Kidney (tissue), 13 donors: ENCODE measurements at regions not wholly inside any gene's neighbourhood (a gene's known extent, or its start where the extent isn't known, plus 50 kb on each side); places are given as distances from the start of the nearest gene placed in this dataset.
"Not testable (repeated sequence)": the region's sequence is repeated elsewhere in the genome, so short reads cannot be mapped to it uniquely, and the experiment has no call there.

Experiments used
- DNase-seq, 5 donors: peaks; one replicate each; pipeline ENCODE4 v3.0.0-alpha.2; 2013 to 2020
- FAIRE-seq: peaks from 2 replicates; lab custom pipeline; 2012; peaks lifted over from hg19 to GRCh38; lab: Jason Lieb, UNC
- H3K27ac ChIP-seq, 2 donors: one replicate each; pipeline ENCODE4 v1.7.0; 2013; ENCODE audit warnings: low read depth in 2 of 2, low read length in 2 of 2, inconsistent platforms in 1 of 2
- H3K27me3 ChIP-seq: one replicate; pipeline ENCODE4 v1.7.1; 2013; ENCODE audit warnings: low read length, inconsistent platforms; ENCODE audit not compliant: control insufficient read depth, insufficient read depth
- H3K36me3 ChIP-seq, 3 donors: one replicate each; pipeline versions ENCODE4 v1.7.0 to v1.7.1; 2013; ENCODE audit warnings: low read length in 3 of 3, control low read depth in 1 of 3, inconsistent platforms in 1 of 3; ENCODE audit not compliant: insufficient read depth in 3 of 3, control insufficient read depth in 2 of 3
- H3K4me1 ChIP-seq, 3 donors: one replicate each; pipeline versions ENCODE4 v1.7.0 to v1.7.1; 2013; ENCODE audit warnings: low read length in 3 of 3, inconsistent platforms in 1 of 3, low read depth in 1 of 3; ENCODE audit not compliant: control insufficient read depth in 2 of 3, insufficient read depth in 2 of 3
- H3K4me3 ChIP-seq, 3 donors: one replicate each; pipeline versions ENCODE4 v1.7.0 to v1.8.1; 2013; ENCODE audit warnings: low read length in 3 of 3, control low read depth in 1 of 3, inconsistent platforms in 1 of 3
- H3K9ac ChIP-seq, 3 donors: one replicate each; pipeline versions ENCODE4 v1.7.0 to v1.7.1; 2013; ENCODE audit warnings: low read length in 3 of 3, control low read depth in 1 of 3, inconsistent platforms in 1 of 3
- H3K9me3 ChIP-seq, 3 donors: one replicate each; pipeline versions ENCODE4 v1.7.0 to v1.7.1; 2013; ENCODE audit warnings: low read length in 3 of 3, control low read depth in 1 of 3, inconsistent platforms in 1 of 3; ENCODE audit not compliant: control insufficient read depth in 2 of 3, insufficient read depth in 1 of 3
- CTCF ChIP-seq: IDR thresholded peaks from 3 replicates; pipeline ENCODE4 v1.5.1; 2012; ENCODE audit warnings: mild to moderate bottlenecking, moderate library complexity, borderline replicate concordance; ENCODE audit not compliant: insufficient read depth; ENCODE audit errors: extremely low read depth
- intact Hi-C: fragments of 100-400 bp; cut with DNase I; formaldehyde crosslinking; loops from one replicate; pipeline ENCODE4 v1.11.1; 2022
- donor health status: control.
- donor health status: control.
- donor health status: control.
- donor health status: control.
- donor health status: control.
- donor health status: DM: yes; HTN: yes; CAD: no.
- donor health status: Normal renal cell carcinoma (clear cell type).

- intact Hi-C loops, result no loop called here
- H3K9me3 ChIP-seq, result no peaks in the 10 kb centered on the region
- no peak overlapping the region for H3K9ac ChIP-seq
- no peaks in the 10 kb centered on the region for H3K36me3 ChIP-seq
- FAIRE-seq (no peak), DNase-seq (peak in 2 of 5 donors; percentile 33 to 34)
- H3K4me3 ChIP-seq, result no peak overlapping the region
- no peaks in the 10 kb centered on the region for H3K4me1 ChIP-seq
- no peaks in the 10 kb centered on the region for H3K27me3 ChIP-seq
- H3K27ac ChIP-seq, result no peak overlapping the region
- no peak for TF ChIP-seq CTCF
These were observed 217.0 kb upstream of the PIEZO2 start for GRCh38 chr18:11366410-11366809.

DNA sequence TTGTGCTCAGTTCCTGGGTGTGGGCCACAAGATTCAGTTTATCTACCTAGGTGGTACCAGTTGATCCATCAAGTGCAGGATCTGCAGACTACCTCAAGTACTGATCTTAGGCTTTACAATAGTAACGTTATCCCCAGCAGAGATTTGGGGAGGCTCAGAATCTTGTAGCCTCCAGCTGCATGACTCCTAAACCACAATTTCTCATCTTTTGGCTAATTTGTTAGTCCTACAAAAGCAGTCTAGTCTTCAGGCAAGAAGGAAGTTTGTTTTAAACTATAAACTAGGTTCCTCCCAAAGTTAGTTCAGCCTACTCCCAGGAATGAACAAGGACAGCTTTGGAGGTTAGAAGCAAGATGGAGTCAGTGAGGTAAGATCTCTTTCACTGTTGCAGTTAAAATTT is 213.5 kb upstream of the PIEZO2 start:
- no peak for DNase-seq
- no peaks in the 10 kb centered on the region for H3K27me3 ChIP-seq
- no peak overlapping the region for H3K4me3 ChIP-seq
- H3K9ac ChIP-seq, result no peak overlapping the region
- intact Hi-C loops, result no loop called here
- no peak for TF ChIP-seq CTCF
- no peaks in the 10 kb centered on the region for H3K36me3 ChIP-seq
- H3K9me3 ChIP-seq, result no peaks in the 10 kb centered on the region
- FAIRE-seq, result no peak
- no peak overlapping the region for H3K27ac ChIP-seq
- H3K4me1 ChIP-seq, result no peaks in the 10 kb centered on the region

DNA sequence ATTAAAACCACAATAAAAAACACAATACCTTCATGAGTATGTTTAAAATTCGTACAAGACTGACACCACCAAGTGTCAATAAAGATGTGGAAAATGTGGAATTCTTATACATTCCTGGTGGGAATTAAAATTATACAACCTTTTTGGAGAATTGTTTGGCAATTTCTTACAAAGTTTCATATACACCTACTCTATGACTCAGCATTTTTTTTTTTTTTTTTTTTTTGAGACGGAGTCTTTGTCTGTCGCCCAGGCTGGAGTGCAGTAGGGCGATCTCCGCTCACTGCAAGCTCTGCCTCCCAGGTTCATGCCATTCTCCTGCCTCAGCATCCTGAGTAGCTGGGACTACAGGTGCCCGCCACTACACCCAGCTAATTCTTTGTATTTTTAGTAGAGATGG is 212.5 kb upstream of the PIEZO2 start:
- H3K4me3 ChIP-seq, FAIRE-seq, H3K9ac ChIP-seq, H3K36me3 ChIP-seq, H3K4me1 ChIP-seq, H3K27me3 ChIP-seq, H3K27ac ChIP-seq, DNase-seq, intact Hi-C loops, H3K9me3 ChIP-seq: not testable (repeated sequence)

GRCh38 chr18:11357678-11358077 is 208.3 kb upstream of the PIEZO2 start:
- DNase-seq (no peak), FAIRE-seq (no peak)
- no peaks in the 10 kb centered on the region for H3K27me3 ChIP-seq
- no peak overlapping the region for H3K4me3 ChIP-seq
- no peak overlapping the region for H3K27ac ChIP-seq
- no peaks in the 10 kb centered on the region for H3K36me3 ChIP-seq
- H3K9me3 ChIP-seq, result no peaks in the 10 kb centered on the region
- intact Hi-C loops, result no loop called here
- no peak for TF ChIP-seq CTCF
- H3K4me1 ChIP-seq, result no peaks in the 10 kb centered on the region
- H3K9ac ChIP-seq, result no peak overlapping the region

- DNase-seq, H3K27me3 ChIP-seq, H3K4me3 ChIP-seq, intact Hi-C loops, H3K9me3 ChIP-seq, H3K4me1 ChIP-seq, H3K9ac ChIP-seq, FAIRE-seq, H3K36me3 ChIP-seq, H3K27ac ChIP-seq: not testable (repeated sequence)
These were observed 195.2 kb upstream of the PIEZO2 start for GRCh38 chr18:11344576-11344975.
